Heart left ventricle (tissue), 13 donors: ENCODE measurements at regions not wholly inside any gene's neighbourhood (a gene's known extent, or its start where the extent isn't known, plus 50 kb on each side); places are given as distances from the start of the nearest gene placed in this dataset.

Experiments
- POLR2A ChIP-seq, 2 donors: fragments of 450-650 bp; IDR thresholded peaks; one replicate each; pipeline ENCODE4 v1.6.1; 2017; ENCODE audit warnings: antibody characterized with exemption in 2 of 2, mild to moderate bottlenecking in 2 of 2, moderate library complexity in 2 of 2
- TF ChIP-seq, protein P1 (sequence below), 12 donors: fragments of 200-600 bp; sonication (generic) in 4 of 12; IDR thresholded peaks; one replicate each; pipeline versions ENCODE4 v1.5.0 to v1.8.0; 2018 to 2022; ENCODE audit warnings: antibody characterized with exemption in 12 of 12, mild to moderate bottlenecking in 5 of 12
- donor health status: ischemic (EF 13 %, LVEDD 7.1; RV severe dilation, severe dysfunction).
- donor health status: DM: no; HTN: yes; CAD: no.
- donor health status: DM: no; HTN: no; CAD: no.
- donor health status: ischemic (EF 25% LVEDD 6.9; RV normal size, moderate dysfunction).
- donor health status: ischemic (EF 25% LVEDD 5.7; RV mildly dilated, moderate dysfunction).
- donor health status: ischemic (EF 35%, LVEDD 5.7; RV mildly dilated, moderate dysfunction).
- donor health status: nonischemic (EF 11% LVEDD 7.7; RV severe dilation, severe dysfunction).
- donor health status: DM: yes; HTN: yes; CAD: no.
- donor health status: PGD.
- donor health status: ischemic (EF 29% LVEDD 5.4; RV normal size, mild dysfunction).
- donor health status: nonischemic (EF 23%, LVEDD 6.1; RV moderate dilation, normal function).

- TF ChIP-seq, protein P1, sequence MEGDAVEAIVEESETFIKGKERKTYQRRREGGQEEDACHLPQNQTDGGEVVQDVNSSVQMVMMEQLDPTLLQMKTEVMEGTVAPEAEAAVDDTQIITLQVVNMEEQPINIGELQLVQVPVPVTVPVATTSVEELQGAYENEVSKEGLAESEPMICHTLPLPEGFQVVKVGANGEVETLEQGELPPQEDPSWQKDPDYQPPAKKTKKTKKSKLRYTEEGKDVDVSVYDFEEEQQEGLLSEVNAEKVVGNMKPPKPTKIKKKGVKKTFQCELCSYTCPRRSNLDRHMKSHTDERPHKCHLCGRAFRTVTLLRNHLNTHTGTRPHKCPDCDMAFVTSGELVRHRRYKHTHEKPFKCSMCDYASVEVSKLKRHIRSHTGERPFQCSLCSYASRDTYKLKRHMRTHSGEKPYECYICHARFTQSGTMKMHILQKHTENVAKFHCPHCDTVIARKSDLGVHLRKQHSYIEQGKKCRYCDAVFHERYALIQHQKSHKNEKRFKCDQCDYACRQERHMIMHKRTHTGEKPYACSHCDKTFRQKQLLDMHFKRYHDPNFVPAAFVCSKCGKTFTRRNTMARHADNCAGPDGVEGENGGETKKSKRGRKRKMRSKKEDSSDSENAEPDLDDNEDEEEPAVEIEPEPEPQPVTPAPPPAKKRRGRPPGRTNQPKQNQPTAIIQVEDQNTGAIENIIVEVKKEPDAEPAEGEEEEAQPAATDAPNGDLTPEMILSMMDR (IDR thresholded peaks at IDR 0.05): no peak
- no peak for TF ChIP-seq POLR2A (IDR thresholded peaks at IDR 0.05)
Measured at GRCh38 chr3:68070186-68070585, 415.8 kb upstream of the SUCLG2 start.
